Inflammatory macrophage (primary cell): ENCODE measurements at regions not wholly inside any gene's neighbourhood (a gene's known extent, or its start where the extent isn't known, plus 50 kb on each side); places are given as distances from the start of the nearest gene placed in this dataset.
"Not testable (repeated sequence)": the region's sequence is repeated elsewhere in the genome, so short reads cannot be mapped to it uniquely, and the experiment has no call there.

Source experiments
- DNase-seq, 2 donors: peaks; one replicate each; pipeline ENCODE4 v3.0.0-alpha.2; 2020 to 2022

DNA sequence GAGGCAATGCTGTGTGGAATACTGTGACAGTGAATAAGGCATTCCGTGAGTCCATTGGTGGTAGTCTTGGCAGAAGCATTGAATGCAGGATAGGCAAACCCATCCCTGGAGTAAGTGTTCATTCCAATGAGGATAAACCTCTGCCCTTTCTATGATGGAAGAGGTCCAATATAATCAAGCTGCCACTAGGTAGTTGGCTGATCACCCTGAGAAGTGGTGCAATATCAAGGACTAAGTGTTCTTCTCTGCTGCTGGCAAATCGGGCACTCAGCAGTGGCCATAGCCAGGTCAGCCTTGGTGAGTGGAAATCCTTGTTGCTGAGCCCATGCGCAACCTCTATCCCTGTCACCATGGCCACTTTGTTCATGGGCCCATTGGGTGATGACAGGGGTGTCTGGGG, 70.1 kb downstream of the FBXO4 start:
- no peak for DNase-seq

DNA sequence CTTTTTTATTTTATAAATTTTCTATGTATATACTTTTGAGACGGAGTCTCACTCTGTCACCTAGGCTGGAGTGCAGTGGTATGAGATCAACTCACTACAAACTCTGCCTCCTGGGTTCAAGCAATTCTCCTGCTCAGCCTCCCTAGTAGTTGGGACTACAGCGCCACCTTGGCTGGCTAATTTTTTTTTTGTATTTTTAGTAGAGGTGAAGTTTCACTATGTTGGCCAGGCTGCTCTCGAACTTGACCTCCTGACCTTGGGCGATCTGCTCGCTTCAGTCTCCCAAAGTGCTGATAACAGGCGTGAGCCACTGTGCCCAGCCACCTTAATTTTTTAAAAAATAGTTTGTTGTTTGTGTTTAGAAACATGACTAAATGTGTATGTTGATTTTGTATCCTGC, 76.6 kb downstream of the FBXO4 start:
- DNase-seq, result no peak

DNA sequence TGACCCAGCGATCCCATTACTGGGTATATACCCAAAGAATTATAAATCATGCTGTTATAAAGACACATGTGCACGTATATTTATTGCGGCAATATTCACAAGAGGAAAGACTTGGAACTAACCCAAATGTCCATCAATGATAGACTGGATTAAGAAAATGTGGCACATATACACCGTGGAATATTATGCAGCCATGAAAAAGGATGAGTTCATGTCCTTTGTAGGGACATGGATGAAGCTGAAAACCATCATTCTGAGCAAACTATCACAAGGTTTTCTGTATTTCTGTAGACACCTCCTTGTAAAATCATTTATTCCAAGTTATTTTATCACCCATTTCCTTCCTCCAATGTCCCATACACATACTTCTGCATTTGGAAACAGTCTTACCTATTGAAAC, 78.8 kb downstream of the FBXO4 start:
- DNase-seq, result not testable (repeated sequence)

DNA sequence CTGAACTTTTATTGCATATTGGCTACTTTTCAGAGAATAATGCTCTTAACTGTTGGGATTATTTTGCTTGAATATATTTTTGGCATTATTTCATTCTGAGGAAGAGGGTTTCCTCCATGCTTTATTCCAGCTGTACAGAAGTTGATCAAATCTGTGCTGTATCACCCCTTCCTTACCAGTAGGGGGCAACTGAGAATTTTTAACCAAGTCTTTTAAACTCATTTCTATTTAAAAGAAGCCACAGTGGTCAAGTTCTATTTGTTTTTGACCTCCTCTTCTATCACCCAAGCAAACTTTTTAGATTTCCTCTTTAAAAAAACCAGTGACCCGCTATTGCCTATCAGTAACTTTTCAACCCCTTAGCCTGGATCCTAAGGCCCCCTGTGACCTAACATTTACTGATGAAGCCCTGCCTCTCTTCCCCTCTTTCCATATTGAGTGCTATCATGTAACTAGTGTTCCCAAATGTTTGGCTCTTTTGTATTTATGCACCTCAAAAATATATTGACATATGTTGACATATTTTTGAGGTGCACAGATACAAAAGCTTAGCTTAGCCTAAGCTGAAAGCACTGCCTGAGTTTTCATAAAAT, 80.6 kb downstream of the FBXO4 start:
- DNase-seq, result peak; percentile 23 to 36

DNA sequence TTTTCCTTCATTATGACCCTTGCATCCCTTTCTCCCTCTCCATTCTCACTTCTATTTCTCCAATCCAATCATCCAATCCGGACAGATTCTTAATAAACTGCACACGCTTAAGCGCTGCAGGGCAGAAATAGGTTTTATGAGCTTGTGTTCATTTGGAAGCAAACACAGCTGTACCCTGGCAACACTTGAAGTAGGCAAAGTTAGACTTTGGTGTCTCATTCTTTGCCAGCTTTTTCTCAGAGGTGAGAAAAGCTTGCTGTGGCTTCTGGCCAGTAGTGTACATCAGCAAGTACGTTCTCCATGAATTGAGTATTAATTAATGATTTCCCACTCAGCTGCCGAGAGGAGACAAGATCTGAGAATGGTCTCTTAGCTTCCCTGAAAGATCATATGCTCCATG, 88.5 kb downstream of the FBXO4 start:
- DNase-seq, result no peak

DNA sequence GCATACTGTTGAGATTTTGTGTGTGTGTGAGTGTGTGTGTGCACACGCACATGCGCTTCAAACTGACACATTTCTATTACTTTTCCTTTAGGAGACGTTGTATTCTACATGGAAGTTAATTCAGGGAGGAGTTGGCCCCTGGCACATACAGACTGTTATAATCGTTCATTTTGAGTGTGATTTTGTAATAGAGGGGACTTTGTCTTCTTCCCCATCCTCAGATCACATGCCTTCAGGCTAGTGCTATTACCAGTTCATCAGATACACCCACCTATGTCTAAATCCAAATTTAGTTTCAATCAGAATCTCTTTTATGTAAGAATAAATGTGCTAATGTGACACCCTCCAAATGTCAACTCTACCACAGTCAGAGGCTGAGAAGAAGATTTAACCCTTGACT, 90.2 kb downstream of the FBXO4 start:
- no peak for DNase-seq

DNA sequence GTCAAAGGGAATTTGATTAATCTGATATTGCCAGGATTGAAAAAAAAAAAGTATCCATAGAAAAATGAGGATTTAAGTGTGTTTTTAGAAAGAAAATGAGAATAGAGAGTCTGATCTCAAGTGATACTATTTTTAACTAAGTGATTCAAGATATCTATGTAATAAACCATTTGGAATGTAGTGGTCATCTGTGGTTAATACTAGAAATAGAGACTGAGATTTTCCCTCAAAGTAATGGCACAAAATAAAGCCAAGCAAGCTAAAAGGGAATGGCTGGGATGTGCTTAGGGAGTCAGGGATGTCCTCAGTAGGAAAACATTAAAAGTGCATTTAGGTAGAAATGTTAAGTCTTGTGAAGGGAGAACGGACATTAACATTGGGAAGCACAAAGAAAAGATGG, 90.6 kb downstream of the FBXO4 start:
- DNase-seq, result no peak

DNA sequence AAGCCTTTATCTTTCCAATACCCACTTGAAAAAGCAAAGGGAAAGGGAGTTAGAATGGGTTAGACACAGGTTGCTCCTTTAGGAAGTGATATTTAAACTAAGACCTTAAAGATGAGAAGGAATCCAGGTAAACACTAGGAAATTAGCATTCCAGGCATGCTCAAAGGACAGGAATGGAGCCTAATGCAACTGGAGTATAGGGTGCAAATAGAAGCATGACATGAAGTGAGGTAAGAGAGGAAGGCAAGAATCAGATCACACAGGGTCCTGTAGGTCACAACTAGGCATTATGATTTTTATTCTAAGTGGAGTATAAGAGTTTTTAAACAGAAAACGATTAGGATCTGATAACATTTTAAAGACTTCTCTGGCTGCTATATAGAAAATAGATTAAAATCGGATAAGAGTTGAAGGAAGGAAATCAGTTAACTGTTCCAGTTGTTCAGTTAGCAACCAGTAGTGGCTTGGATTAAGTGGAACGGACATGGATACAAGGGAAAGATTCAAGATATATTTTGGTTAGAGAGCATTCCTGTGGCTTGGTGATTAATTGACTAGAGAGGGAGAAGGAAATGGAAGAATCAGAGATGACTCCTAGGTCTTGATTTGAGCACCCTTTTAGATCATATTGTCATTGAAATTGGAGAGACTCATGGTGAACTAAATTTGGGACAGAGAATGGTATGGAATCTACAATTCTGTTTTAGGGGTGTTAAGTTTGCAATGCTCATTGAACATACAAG, 95.9 kb downstream of the FBXO4 start:
- DNase-seq, result no peak

DNA sequence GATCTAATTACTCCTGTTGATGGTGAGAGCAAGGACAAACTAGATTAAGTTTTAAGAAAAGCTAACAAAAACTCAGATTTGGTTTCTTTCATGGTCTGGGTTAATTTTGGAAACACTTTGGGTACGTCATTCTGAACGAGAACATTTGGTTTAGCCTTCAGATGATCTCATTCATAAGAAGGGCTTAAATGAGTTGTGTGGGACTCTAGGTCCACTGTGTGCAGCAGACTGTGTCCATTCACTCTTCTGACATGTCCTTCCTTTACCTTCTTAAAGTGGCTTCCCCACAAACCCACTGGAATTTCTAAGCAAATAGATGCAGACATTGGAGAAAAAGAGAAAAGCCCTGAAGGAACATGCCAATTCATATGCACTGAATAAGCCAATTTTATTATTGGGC, 96.8 kb downstream of the FBXO4 start:
- no peak for DNase-seq

DNA sequence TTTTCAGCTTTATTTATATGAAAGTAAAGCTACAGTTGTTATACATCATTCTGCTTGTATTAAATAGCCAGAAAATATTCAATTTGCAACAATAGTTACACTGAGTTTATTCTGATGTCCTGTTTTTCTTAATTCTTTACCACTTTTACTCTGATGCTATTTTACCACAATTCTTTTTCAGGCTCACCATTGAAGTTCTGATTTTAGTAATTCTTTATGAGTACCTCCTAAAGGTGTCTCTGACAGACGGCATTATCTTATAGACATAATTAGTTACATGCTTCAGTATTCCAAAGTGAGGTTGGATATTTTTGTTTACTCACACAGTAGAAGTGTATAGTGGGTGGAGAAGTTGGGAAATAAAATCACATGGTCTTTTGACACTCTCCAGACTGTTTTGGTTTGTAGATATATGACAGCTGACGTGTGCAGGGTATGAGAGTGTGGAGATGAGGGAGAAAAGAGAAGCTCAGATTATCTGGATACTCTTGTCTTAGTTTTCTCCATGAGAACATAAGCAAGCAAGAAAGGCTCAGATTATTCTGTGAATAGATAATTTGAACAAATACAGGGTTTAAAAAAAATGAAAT, 97.4 kb downstream of the FBXO4 start:
- peak in 1 of 2 donors; percentile 3 for DNase-seq

DNA sequence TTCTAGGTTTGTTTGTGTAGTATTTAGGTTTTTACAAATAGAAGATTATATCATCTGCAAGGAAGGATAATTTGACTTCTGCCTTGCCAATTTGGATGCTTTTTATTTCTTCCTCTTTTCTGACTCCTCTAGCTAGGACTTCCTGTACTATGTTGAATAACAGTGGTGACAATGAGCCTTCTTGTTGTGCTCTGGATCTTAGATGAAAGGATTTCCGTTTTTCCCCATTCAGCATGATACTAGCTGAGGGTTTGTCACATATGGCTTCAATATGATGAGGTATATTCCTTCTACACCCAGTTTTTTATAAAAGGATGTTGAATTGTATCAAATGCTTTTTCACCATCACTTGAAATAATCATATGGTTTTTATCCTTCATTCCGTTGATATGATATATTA, 101.4 kb downstream of the FBXO4 start:
- DNase-seq, result no peak

DNA sequence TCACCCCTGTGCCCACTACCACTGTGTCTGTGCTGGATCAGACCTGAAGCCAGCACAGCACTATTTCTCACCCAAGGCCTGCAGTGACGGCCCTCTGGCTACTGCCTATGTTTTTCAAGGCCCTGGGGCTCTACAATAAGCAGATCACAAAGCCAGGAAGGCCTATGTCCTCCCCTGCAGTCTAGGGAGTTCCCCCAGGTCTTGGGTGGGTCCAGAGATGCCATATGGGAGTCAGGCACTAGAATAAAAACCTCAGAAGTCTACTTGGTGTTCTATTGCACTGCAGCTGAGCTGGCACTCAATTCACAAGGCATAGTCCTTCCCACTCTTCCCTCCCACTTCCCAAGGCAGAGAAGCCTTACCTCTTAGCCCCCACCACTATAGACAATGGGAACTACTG, 107.1 kb downstream of the FBXO4 start:
- no peak for DNase-seq

DNA sequence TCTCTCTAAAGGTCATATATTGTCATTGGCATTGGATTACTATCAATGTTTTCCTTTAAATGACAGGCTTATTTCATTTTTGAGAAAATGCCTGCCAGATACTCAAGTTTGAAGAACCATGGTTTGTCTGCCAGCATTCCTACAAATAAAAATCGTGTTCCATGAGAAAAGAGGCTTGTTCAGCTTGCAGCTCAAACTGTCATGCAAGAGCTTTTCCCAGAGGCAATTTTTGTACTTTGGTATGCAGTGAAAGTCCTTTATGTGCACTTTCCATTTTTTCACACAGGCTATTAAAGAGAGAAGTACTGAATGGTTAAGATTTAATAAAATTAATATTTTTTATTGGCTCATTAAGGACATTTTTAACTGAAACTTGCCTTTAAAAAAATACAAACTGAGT, 110.4 kb downstream of the FBXO4 start:
- no peak for DNase-seq

DNA sequence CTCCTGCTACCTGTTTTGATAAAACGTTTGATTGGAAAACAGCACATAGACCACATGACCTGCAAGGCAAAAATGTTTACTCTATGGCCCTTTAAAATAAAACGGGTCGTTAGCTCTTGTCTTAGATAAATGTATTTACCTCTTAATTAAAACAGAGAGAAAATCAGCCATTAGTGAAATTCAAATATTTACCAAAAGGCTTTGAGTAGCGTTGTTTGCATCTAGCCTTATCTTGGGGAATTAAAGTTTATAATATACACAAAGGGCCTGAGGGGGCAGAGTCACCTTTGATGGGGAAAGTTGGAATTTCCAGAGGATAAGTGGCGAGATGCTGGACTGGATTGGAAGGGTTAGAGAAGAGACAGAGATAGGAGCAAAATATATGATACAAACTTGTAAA, 111.3 kb downstream of the FBXO4 start:
- DNase-seq, result no peak

DNA sequence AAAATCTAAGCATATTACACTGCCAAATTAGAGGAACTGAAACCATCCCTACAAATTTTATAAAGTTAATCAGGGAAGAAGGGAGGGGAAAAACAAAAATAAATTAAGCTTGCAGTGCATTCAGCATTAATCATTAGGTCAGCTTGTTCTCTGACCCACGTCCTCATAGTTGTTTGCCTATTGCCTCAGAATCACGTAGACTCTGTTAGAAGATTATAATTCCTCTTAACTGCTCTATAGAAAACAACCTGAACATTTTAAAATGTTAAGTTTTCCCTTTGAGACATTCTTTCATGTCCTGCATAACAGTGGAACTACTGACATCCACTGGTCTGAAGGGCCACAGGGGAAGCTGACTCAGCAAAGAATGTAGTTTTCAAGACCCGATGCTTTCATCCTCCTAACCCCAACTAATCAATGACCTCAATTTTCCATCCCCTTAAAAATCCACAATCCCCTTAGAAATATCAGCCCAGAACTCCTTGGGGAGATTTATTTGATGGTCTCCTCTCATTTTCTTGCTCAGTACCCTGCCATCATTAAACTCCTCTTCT, 112.4 kb downstream of the FBXO4 start:
- DNase-seq, result no peak

DNA sequence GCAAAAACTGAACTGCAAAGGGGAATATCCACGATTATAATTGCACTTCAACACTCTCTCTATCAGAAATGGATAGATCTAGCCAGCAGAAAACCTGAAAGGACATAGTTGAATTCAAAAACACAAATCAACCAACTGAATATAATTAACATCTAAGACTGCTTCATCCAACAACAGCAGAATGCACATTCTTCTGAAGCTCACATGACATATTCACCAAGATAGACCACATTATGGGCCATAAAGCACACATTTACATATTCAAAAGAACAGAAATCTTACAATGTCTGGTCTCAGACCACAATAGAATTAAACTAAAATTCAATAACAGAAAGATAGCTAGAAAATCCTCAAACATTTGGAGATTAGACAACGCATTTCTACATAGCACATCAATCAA, 118.3 kb downstream of the FBXO4 start:
- DNase-seq, result no peak

DNA sequence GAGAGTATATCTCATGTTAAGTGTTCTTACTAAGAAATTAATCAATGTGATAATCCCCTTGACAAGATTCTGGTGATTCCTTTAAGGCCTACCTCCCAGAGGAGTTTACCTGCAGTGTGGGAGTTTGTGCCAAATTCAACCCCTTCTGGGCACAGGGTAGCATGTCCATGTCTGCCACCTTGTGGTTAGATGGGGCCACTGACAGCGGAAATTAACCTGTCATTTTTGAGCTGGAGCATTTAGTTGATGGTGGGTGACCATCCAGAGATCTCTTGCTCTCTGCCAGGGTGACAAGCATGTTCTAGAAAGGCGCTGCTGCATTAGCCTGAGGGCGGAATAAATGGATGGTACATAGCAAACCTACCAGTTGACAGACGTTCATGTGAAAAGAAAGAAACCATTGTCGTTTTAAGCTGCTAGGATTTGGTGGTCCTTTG, 132.2 kb downstream of the FBXO4 start:
- DNase-seq, result peak; percentile 36 to 53

DNA sequence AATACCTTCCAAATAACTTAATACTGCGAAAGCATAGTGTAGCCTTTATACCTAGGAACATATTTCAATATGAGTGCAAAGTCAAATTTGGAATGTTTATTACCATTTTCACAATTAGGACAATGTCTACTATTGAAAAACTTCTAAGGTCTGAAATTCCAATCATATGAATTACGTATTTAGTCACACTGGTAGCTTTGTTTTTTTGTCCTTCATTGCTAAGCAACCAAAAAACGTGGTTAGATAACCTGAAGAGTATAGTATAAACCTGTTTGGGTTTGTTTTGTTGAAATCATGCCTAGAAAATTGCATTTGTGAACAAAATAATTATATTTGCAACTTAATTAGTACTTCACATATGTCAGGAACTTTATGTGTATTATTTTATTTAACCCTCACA, 134.2 kb downstream of the FBXO4 start:
- DNase-seq, result no peak

DNA sequence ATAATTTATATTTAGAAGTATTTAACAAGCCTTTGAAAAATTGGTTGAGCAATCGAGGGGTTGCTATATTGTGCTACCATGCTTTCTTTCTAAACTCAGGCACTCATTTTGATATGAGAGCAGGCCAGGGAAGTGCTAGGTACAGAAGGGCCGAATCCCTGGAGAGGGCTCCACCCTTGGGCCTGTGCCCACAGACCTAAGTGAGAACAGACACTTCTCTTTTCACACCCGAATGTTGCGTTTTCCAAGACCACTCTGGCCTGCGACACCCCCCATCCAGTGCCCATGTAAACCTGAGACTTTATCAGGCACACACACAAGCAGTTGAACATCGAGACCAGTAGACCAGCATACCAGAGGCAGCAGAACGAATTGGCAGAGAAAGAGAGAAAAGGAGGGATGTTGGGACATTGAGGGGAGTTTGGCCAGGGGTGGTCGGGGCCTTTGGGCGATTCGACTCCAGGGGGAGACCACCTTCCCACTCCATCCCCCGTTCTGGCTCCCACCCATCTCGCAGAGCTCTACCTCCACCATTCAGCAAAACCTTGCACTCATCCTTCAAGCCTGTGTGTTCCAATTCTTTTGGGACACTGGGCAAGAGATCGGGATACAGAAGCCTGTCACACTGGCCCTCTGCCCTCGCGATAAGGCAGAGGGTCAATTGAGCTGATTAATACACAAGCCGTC, 134.8 kb downstream of the FBXO4 start:
- DNase-seq, result no peak

DNA sequence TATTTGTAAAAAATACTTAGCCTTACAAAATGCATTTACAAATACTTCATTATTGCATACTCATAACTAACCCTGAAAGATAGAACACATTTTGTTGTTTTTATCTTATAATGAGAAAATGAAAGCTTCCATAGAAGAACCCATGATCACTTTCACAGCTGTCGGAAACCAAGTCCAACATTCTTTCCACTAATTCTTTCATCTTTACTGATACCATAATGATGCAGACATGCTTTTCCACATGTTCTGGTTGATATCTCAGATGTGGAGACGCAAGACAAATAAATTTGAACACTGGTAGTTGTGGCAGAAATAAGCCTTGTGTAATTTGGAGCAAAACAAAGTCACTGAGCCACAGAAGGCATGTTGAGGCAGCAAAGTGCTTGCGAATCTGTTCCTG, 136.0 kb downstream of the FBXO4 start:
- DNase-seq, result no peak

DNA sequence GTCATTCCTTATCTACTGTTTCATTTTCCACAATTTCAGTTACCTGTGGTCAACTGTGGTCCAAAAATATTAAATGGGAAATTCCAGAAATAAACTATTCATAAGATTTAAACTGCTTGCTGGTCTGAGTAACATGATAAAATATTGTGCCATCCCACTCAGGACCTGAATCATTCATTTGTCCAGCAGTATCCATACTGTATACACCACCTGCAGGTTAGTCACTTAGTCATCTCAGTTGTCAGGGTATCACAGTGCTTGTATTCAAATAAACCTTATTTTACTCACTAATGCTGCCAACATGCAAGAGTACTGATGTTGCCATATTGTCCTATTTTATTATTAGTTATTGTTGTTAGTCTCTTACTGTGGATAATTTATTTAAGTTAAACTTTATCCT, 139.7 kb downstream of the FBXO4 start:
- no peak for DNase-seq

DNA sequence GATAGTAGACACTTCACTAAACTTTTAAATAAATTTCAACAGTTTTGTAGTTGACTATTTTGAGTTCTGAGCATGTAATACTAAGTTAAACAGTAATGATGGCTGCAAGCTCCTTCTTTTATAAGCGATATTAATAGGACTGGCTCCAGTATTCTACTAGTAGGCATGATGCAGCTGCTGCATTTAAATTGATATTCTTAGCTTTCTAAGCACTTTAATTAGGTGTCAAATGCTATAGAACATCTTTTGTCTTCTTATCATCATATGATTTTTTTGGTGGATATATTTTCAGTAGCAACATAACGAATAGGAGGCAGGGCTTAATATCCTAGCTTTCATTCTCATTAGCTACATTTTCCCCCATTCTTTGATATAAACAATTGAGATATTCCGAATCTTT, 141.1 kb downstream of the FBXO4 start:
- no peak for DNase-seq

DNA sequence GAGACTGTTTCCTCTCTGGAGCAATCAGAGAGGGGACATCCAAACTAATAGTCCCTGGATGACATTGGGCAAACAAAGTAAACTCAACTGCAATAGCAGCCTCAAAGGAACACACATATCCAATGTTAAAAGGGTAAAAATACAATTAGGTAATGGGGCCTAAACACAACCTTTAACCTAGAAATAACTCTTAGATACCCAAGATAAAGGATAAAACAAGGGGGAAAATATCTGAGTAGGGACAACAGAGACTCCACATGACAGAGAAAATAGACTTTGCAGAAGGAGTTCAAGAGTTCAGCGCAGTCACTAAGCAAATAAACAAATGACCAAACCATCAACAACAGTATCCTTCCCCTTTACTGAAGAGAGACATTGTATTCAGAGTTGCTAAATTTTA, 149.3 kb downstream of the FBXO4 start:
- no peak for DNase-seq

DNA sequence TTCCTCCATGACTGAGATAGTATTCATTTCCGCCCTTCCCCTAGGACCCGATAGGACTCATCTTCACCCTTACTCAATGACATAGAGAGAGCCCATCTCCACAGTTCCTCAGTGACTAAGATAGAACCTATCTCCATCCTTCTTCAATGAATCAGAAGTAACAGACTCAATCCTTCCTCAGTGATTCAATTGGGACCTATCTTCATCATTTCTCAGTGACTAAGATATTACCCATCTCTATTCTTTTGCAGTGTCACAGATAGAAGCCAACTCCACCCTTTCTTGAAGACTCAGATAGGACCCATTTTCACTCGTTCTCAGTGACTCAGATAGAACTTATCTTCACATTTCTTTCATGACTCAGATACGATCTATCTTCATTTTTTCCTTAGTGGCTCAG, 164.6 kb downstream of the FBXO4 start:
- no peak for DNase-seq
